Neural cell (in vitro differentiated cells): ENCODE measurements at regions not wholly inside any gene's neighbourhood (a gene's known extent, or its start where the extent isn't known, plus 50 kb on each side); places are given as distances from the start of the nearest gene placed in this dataset.

ENCODE experiments used
- EP300 ChIP-seq: fragments of 450-650 bp; conservative IDR thresholded peaks from 2 replicates; pipeline ENCODE4 v1.6.1; 2014; ENCODE audit warnings: antibody characterized with exemption, mild to moderate bottlenecking, moderate library complexity; ENCODE audit not compliant: poor library complexity, severe bottlenecking
- EZH2 ChIP-seq: fragments of 200-600, 300-800 bp; shearing (Covaris generic), sonication (generic); IDR thresholded peaks from 2 replicates; pipeline ENCODE4 v1.6.1; 2014; ENCODE audit warnings: antibody characterized with exemption, low read length, borderline replicate concordance, mild to moderate bottlenecking; ENCODE audit not compliant: insufficient read depth, poor library complexity, severe bottlenecking
- POLR2AphosphoS5 ChIP-seq: IDR thresholded peaks from 2 replicates; pipeline ENCODE4 v1.6.1; 2012
- SMC3 ChIP-seq: fragments of 450-650 bp; conservative IDR thresholded peaks from 2 replicates; pipeline ENCODE4 v1.6.1; 2014; ENCODE audit warnings: antibody characterized with exemption, mild to moderate bottlenecking, moderate library complexity; ENCODE audit not compliant: poor library complexity
- TAF1 ChIP-seq: IDR thresholded peaks from 2 replicates; pipeline ENCODE4 v1.6.1; 2012; ENCODE audit warnings: low read depth
- TF ChIP-seq, protein P1 (sequence below): fragments of 450-650 bp; IDR thresholded peaks from 2 replicates; pipeline ENCODE4 v1.5.1; 2014; ENCODE audit warnings: antibody characterized with exemption, mild to moderate bottlenecking, moderate library complexity; ENCODE audit not compliant: poor library complexity, severe bottlenecking
- TF ChIP-seq, protein P2 (sequence below): IDR thresholded peaks from 2 replicates; pipeline ENCODE4 v1.6.1; 2012; ENCODE audit warnings: borderline replicate concordance

DNA sequence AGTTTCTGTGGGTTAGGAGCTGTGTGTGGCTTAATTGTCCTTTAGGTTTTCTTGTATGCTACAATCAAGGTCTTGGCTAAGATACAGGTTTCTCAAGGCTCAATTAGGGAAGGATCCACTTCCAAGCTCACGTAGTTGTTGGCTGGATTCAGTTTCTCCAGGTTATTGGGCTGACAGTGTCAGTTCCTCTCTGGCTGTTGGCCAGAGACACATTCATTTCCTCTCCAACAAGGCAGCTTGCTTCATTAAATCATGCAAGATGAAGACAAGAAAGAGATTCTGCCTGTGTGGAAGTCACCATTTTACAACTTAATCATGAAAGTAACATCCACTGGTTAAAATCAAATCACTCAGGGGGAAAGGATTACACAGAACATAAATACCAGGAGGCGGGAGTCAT lies 275.7 kb upstream of the KIF2A start:
- TF ChIP-seq EP300 (no peak), POLR2AphosphoS5 (no peak), TAF1 (no peak), SMC3 (no peak), EZH2 (no peak)
- TF ChIP-seq, protein P1, sequence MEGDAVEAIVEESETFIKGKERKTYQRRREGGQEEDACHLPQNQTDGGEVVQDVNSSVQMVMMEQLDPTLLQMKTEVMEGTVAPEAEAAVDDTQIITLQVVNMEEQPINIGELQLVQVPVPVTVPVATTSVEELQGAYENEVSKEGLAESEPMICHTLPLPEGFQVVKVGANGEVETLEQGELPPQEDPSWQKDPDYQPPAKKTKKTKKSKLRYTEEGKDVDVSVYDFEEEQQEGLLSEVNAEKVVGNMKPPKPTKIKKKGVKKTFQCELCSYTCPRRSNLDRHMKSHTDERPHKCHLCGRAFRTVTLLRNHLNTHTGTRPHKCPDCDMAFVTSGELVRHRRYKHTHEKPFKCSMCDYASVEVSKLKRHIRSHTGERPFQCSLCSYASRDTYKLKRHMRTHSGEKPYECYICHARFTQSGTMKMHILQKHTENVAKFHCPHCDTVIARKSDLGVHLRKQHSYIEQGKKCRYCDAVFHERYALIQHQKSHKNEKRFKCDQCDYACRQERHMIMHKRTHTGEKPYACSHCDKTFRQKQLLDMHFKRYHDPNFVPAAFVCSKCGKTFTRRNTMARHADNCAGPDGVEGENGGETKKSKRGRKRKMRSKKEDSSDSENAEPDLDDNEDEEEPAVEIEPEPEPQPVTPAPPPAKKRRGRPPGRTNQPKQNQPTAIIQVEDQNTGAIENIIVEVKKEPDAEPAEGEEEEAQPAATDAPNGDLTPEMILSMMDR, result no peak
- TF ChIP-seq, protein P2, sequence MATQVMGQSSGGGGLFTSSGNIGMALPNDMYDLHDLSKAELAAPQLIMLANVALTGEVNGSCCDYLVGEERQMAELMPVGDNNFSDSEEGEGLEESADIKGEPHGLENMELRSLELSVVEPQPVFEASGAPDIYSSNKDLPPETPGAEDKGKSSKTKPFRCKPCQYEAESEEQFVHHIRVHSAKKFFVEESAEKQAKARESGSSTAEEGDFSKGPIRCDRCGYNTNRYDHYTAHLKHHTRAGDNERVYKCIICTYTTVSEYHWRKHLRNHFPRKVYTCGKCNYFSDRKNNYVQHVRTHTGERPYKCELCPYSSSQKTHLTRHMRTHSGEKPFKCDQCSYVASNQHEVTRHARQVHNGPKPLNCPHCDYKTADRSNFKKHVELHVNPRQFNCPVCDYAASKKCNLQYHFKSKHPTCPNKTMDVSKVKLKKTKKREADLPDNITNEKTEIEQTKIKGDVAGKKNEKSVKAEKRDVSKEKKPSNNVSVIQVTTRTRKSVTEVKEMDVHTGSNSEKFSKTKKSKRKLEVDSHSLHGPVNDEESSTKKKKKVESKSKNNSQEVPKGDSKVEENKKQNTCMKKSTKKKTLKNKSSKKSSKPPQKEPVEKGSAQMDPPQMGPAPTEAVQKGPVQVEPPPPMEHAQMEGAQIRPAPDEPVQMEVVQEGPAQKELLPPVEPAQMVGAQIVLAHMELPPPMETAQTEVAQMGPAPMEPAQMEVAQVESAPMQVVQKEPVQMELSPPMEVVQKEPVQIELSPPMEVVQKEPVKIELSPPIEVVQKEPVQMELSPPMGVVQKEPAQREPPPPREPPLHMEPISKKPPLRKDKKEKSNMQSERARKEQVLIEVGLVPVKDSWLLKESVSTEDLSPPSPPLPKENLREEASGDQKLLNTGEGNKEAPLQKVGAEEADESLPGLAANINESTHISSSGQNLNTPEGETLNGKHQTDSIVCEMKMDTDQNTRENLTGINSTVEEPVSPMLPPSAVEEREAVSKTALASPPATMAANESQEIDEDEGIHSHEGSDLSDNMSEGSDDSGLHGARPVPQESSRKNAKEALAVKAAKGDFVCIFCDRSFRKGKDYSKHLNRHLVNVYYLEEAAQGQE, result no peak
